Tibial nerve (tissue), 4 donors: ENCODE measurements at regions not wholly inside any gene's neighbourhood (a gene's known extent, or its start where the extent isn't known, plus 50 kb on each side); places are given as distances from the start of the nearest gene placed in this dataset.
A peak's percentile ranks its signal among the peaks of the same experiment; 100 is the strongest.

Experiments used
- DNase-seq, 2 donors: peaks; one replicate each; pipeline ENCODE4 v3.0.0-alpha.2; 2019; ENCODE audit warnings: low spot score in 2 of 2
- H3K27ac ChIP-seq, 4 donors: fragments of 200-600 bp; sonication (generic) in 3 of 4; one replicate each; pipeline ENCODE4 v1.5.1; 2017 to 2019; ENCODE audit warnings: mild to moderate bottlenecking in 1 of 4
- H3K27me3 ChIP-seq, 2 donors: fragments of 200-600 bp; sonication (generic) in 1 of 2; one replicate each; pipeline versions ENCODE4 v1.5.1 to v1.6.0; 2017 to 2019
- H3K36me3 ChIP-seq, 3 donors: fragments of 200-600 bp; sonication (generic); one replicate each; pipeline ENCODE4 v1.5.1; 2018 to 2019
- H3K4me1 ChIP-seq, 4 donors: fragments of 200-600 bp; sonication (generic) in 3 of 4; one replicate each; pipeline ENCODE4 v1.5.1; 2017 to 2019
- H3K4me3 ChIP-seq, 4 donors: fragments of 200-600 bp; sonication (generic) in 3 of 4; one replicate each; pipeline ENCODE4 v1.5.1; 2017 to 2019; ENCODE audit warnings: mild to moderate bottlenecking in 1 of 4, moderate library complexity in 1 of 4
- H3K9me3 ChIP-seq, 4 donors: fragments of 200-600 bp; sonication (generic) in 3 of 4; one replicate each; pipeline ENCODE4 v1.5.1; 2017 to 2019
- CTCF ChIP-seq, 5 experiments: fragments of 200-600 bp in 3 of 5; fragments of 450-650 bp in 2 of 5; sonication (generic) in 3 of 5; IDR thresholded peaks; one replicate each; pipeline ENCODE4 v1.5.1; 2016 to 2019; ENCODE audit warnings: antibody characterized with exemption in 5 of 5, mild to moderate bottlenecking in 3 of 5, moderate library complexity in 2 of 5
- EP300 ChIP-seq, 2 donors: sonication (generic); formaldehyde crosslinking; IDR thresholded peaks; one replicate each; pipeline ENCODE4 v1.6.1; 2017; ENCODE audit warnings: antibody characterized with exemption in 2 of 2, mild to moderate bottlenecking in 1 of 2
- POLR2A ChIP-seq, 2 donors: fragments of 450-650 bp; IDR thresholded peaks; one replicate each; pipeline ENCODE4 v1.6.1; 2017; ENCODE audit warnings: antibody characterized with exemption in 2 of 2, mild to moderate bottlenecking in 2 of 2, moderate library complexity in 2 of 2
- WGBS, 2 donors: methylation state at CpG; one replicate each; pipeline ENCODE4 v1.1.5; 2018; 5-methylcytosine and 5-hydroxymethylcytosine counted together

GRCh38 chr6:19209202-19209601 lies 628.0 kb upstream of the ID4 start:
- Histone ChIP-seq H3K9me3 (peaks cover 0 to 20% (median 0%) of the 10 kb centered on the region in 4 donors), H3K4me1 (no peaks in the 10 kb centered on the region), H3K27me3 (no peaks in the 10 kb centered on the region), H3K27ac (no peak overlapping the region), H3K36me3 (no peaks in the 10 kb centered on the region), H3K4me3 (no peak overlapping the region)
- 55 to 68% methylated on average over 2 of the region's 2 CpGs for WGBS, 2 donors
- DNase-seq, result no peak
- TF ChIP-seq EP300 (IDR thresholded peaks at IDR 0.05), result no peak
- no peak for TF ChIP-seq POLR2A (IDR thresholded peaks at IDR 0.05)
- no peak for TF ChIP-seq CTCF (IDR thresholded peaks at IDR 0.05)

GRCh38 chr6:19210849-19211590 lies 626.1 kb upstream of the ID4 start:
- Histone ChIP-seq H3K4me3 (no peak overlapping the region), H3K27ac (no peak overlapping the region), H3K4me1 (no peaks in the 10 kb centered on the region), H3K9me3 (peaks cover 0 to 14% (median 0%) of the 10 kb centered on the region in 4 donors), H3K27me3 (no peaks in the 10 kb centered on the region), H3K36me3 (no peaks in the 10 kb centered on the region)
- 85 to 89% methylated on average over 14 of the region's 14 CpGs for WGBS, 2 donors
- TF ChIP-seq CTCF (IDR thresholded peaks at IDR 0.05), result peak in 1 of 5 experiments; percentile 14
- TF ChIP-seq POLR2A (IDR thresholded peaks at IDR 0.05), result no peak
- peak in 1 of 2 donors; percentile 5 for DNase-seq

GRCh38 chr6:19214231-19214630 lies 622.9 kb upstream of the ID4 start:
- DNase-seq, result no peak
- WGBS, 2 donors, result 84 to 88% methylated on average over 2 of the region's 2 CpGs
- Histone ChIP-seq H3K27me3 (no peaks in the 10 kb centered on the region), H3K4me1 (no peaks in the 10 kb centered on the region), H3K9me3 (peaks cover 0 to 8% (median 0%) of the 10 kb centered on the region in 4 donors), H3K4me3 (no peak overlapping the region), H3K36me3 (no peaks in the 10 kb centered on the region), H3K27ac (no peak overlapping the region)
- TF ChIP-seq CTCF (IDR thresholded peaks at IDR 0.05) (no peak), EP300 (IDR thresholded peaks at IDR 0.05) (no peak), POLR2A (IDR thresholded peaks at IDR 0.05) (no peak)

- H3K27me3 ChIP-seq, result no peaks in the 10 kb centered on the region
- TF ChIP-seq CTCF (IDR thresholded peaks at IDR 0.05) (no peak), POLR2A (IDR thresholded peaks at IDR 0.05) (no peak), EP300 (IDR thresholded peaks at IDR 0.05) (no peak)
- 19% methylated on average over 1 of the region's 1 CpG for WGBS, 2 donors
- peaks cover 0 to 19% (median 0%) of the 10 kb centered on the region in 4 donors for H3K9me3 ChIP-seq
- no peak overlapping the region for H3K4me3 ChIP-seq
- H3K36me3 ChIP-seq, result no peaks in the 10 kb centered on the region
- no peak overlapping the region for H3K27ac ChIP-seq
- H3K4me1 ChIP-seq, result peaks cover 0 to 8% (median 0%) of the 10 kb centered on the region in 4 donors
- DNase-seq, result no peak
Measured at GRCh38 chr6:19219931-19220330, 617.2 kb upstream of the ID4 start.

GRCh38 chr6:19231878-19232561 lies 605.1 kb upstream of the ID4 start:
- peak overlapping the region in 2 of 4 donors; percentile 67 to 70 for H3K27ac ChIP-seq
- H3K27me3 ChIP-seq, result no peaks in the 10 kb centered on the region
- H3K36me3 ChIP-seq, result no peaks in the 10 kb centered on the region
- no peak overlapping the region for H3K4me3 ChIP-seq
- WGBS, 2 donors, result 36 to 37% methylated on average over 5 of the region's 5 CpGs
- H3K9me3 ChIP-seq, result no peaks in the 10 kb centered on the region
- peak in 1 of 2 donors; percentile 71 for TF ChIP-seq EP300 (IDR thresholded peaks at IDR 0.05)
- TF ChIP-seq CTCF (IDR thresholded peaks at IDR 0.05), result no peak
- H3K4me1 ChIP-seq, result peaks cover 0 to 18% (median 0%) of the 10 kb centered on the region in 4 donors
- no peak for DNase-seq
